IMR-90 (cell line): ENCODE measurements at regions not wholly inside any gene's neighbourhood (a gene's known extent, or its start where the extent isn't known, plus 50 kb on each side); places are given as distances from the start of the nearest gene placed in this dataset.

ENCODE experiments used
- ATAC-seq: fragments of 200-7000 bp; cut with Tn5 transposase; 2 replicates; pipeline ENCODE4 v1.9.1; 2020; ENCODE audit warnings: low read depth, mild to moderate bottlenecking, moderate library complexity
- BruUV-seq: library from RNA; stranded (reverse); fragments of 400-500 nt; replicated peaks from 2 replicates; lab custom pipeline; 2021; lab: Mats Ljungman, UMichigan
- CTCF ChIA-PET: fragments of 300-600 bp; formaldehyde crosslinking; extraction: SDS; loops from one replicate; lab custom pipeline; 2021; ENCODE audit warnings: antibody characterized with exemption; lab: Yijun Ruan, JAX
- POLR2A ChIA-PET: fragments of 300-600 bp; sonication (Branson Sonifier 250); formaldehyde crosslinking; loops from one replicate; lab custom pipeline; 2022; ENCODE audit warnings: antibody characterized with exemption; ENCODE audit not compliant: unreplicated experiment; lab: Charles Lee
- DNase-seq: peaks from one replicate; pipeline ENCODE4 v3.0.0; 2013
- H2AFZ ChIP-seq: replicated peaks from 2 replicates; pipeline ENCODE3; 2013; ENCODE audit warnings: low read length, mild to moderate bottlenecking; ENCODE audit not compliant: poor library complexity
- H2AK5ac ChIP-seq: 2 replicates; pipeline ENCODE4 v1.6.1; 2013; ENCODE audit warnings: low read depth, low read length, inconsistent platforms
- H2AK9ac ChIP-seq: replicated peaks from 2 replicates; pipeline ENCODE3; 2013; ENCODE audit warnings: mild to moderate bottlenecking, low read depth, low read length, moderate library complexity; ENCODE audit not compliant: poor library complexity
- H2BK120ac ChIP-seq: 2 replicates; pipeline ENCODE4 v1.6.1; 2013; ENCODE audit warnings: low read depth, low read length, inconsistent platforms
- H2BK15ac ChIP-seq: 3 replicates; pipeline ENCODE4 v1.6.1; 2013; ENCODE audit warnings: low read depth, low read length, inconsistent platforms
- H2BK20ac ChIP-seq: 2 replicates; pipeline ENCODE4 v1.6.1; 2013; ENCODE audit warnings: low read depth, mild to moderate bottlenecking, inconsistent platforms, low read length, moderate library complexity
- H2BK5ac ChIP-seq: 2 replicates; pipeline ENCODE4 v1.6.1; 2013; ENCODE audit warnings: mild to moderate bottlenecking, low read depth, low read length, inconsistent platforms; ENCODE audit not compliant: poor library complexity, severe bottlenecking
- H3K14ac ChIP-seq: replicated peaks from 2 replicates; pipeline ENCODE4 v1.6.1; 2013; ENCODE audit warnings: low read depth, low read length, inconsistent platforms
- H3K18ac ChIP-seq: 2 replicates; pipeline ENCODE4 v1.6.1; 2013; ENCODE audit warnings: low read depth, low read length, control low read depth
- H3K23ac ChIP-seq: 2 replicates; pipeline ENCODE4 v1.6.1; 2013; ENCODE audit warnings: low read depth, low read length, inconsistent platforms
- H3K27ac ChIP-seq: 2 replicates; pipeline ENCODE4 v1.5.1; 2013; ENCODE audit warnings: mild to moderate bottlenecking, control low read depth, low read length; ENCODE audit not compliant: insufficient read depth
- H3K27me3 ChIP-seq: 2 replicates; pipeline ENCODE4 v1.6.1; 2013; ENCODE audit warnings: low read length; ENCODE audit not compliant: control insufficient read depth, insufficient read depth
- H3K36me3 ChIP-seq: 2 replicates; pipeline ENCODE4 v1.6.1; 2013; ENCODE audit warnings: low read length, mixed read lengths; ENCODE audit not compliant: control insufficient read depth, insufficient read depth
- H3K4ac ChIP-seq: 2 replicates; pipeline ENCODE4 v1.6.1; 2013; ENCODE audit warnings: low read depth, low read length, inconsistent platforms
- H3K4me1 ChIP-seq: 2 replicates; pipeline ENCODE4 v1.6.1; 2013; ENCODE audit warnings: low read length, mixed read lengths; ENCODE audit not compliant: control insufficient read depth, insufficient read depth
- H3K4me2 ChIP-seq: 2 replicates; pipeline ENCODE4 v1.6.1; 2013; ENCODE audit warnings: low read depth, mild to moderate bottlenecking, control low read depth, low read length, moderate library complexity
- H3K4me3 ChIP-seq: 2 replicates; pipeline ENCODE4 v1.5.1; 2013; ENCODE audit warnings: low read depth, mild to moderate bottlenecking, control low read depth, low read length, moderate library complexity; ENCODE audit not compliant: insufficient read depth
- H3K56ac ChIP-seq: 2 replicates; pipeline ENCODE4 v1.6.1; 2013; ENCODE audit warnings: low read length, inconsistent platforms; ENCODE audit not compliant: insufficient read depth; ENCODE audit errors: extremely low read depth
- H3K79me1 ChIP-seq, 2 experiments: 2 replicates each; pipeline ENCODE4 v1.6.1; 2013; ENCODE audit warnings: low read length in 2 of 2, inconsistent platforms in 1 of 2, low read depth in 1 of 2
- H3K9ac ChIP-seq: 2 replicates; pipeline ENCODE4 v1.6.1; 2013; ENCODE audit warnings: low read depth, low read length, control low read depth
- H3K9me1 ChIP-seq: 2 replicates; pipeline ENCODE4 v1.6.1; 2013; ENCODE audit warnings: low read length, inconsistent platforms; ENCODE audit not compliant: insufficient read depth
- H3K9me3 ChIP-seq: 2 replicates; pipeline ENCODE4 v1.6.1; 2013; ENCODE audit warnings: low read length; ENCODE audit not compliant: control insufficient read depth, insufficient read depth
- H4K20me1 ChIP-seq: 2 replicates; pipeline ENCODE4 v1.6.1; 2013; ENCODE audit warnings: low read length, inconsistent platforms; ENCODE audit not compliant: insufficient read depth
- H4K5ac ChIP-seq: 2 replicates; pipeline ENCODE4 v1.6.1; 2013; ENCODE audit warnings: mild to moderate bottlenecking, low read depth, low read length, control low read depth
- H4K8ac ChIP-seq, 2 experiments: 2 replicates each; pipeline ENCODE4 v1.6.1; 2013; ENCODE audit warnings: low read depth in 2 of 2, low read length in 2 of 2, control low read depth in 1 of 2, inconsistent platforms in 1 of 2
- H4K91ac ChIP-seq: 2 replicates; pipeline ENCODE4 v1.6.1; 2013; ENCODE audit warnings: low read depth, low read length, inconsistent platforms; ENCODE audit not compliant: insufficient read depth
- BHLHE40 ChIP-seq: fragments of 150-350 bp; IDR thresholded peaks from 2 replicates; pipeline ENCODE4 v1.6.1; 2016; ENCODE audit warnings: mild to moderate bottlenecking, low read depth, low read length
- CEBPB ChIP-seq: IDR thresholded peaks from 2 replicates; pipeline ENCODE4 v1.6.1; 2012; ENCODE audit warnings: low read depth, low read length, improper control_type of control experiment
- CHD1 ChIP-seq: IDR thresholded peaks from 2 replicates; pipeline ENCODE4 v1.6.1; 2012; ENCODE audit warnings: low read depth, low read length, improper control_type of control experiment
- ELK1 ChIP-seq: fragments of 150-350 bp; IDR thresholded peaks from 2 replicates; pipeline ENCODE4 v1.6.1; 2016; ENCODE audit warnings: low read depth, mild to moderate bottlenecking, low read length, moderate library complexity, borderline replicate concordance
- FOS ChIP-seq: fragments of 150-350 bp; IDR thresholded peaks from 2 replicates; pipeline ENCODE4 v1.6.1; 2016; ENCODE audit warnings: low read depth, low read length
- MAFK ChIP-seq: IDR thresholded peaks from 2 replicates; pipeline ENCODE4 v1.6.1; 2012; ENCODE audit warnings: low read depth, low read length, improper control_type of control experiment
- MAZ ChIP-seq: IDR thresholded peaks from 2 replicates; pipeline ENCODE4 v1.6.1; 2012; ENCODE audit warnings: low read depth, mild to moderate bottlenecking, low read length, improper control_type of control experiment, moderate library complexity, borderline replicate concordance
- MXI1 ChIP-seq: IDR thresholded peaks from 2 replicates; pipeline ENCODE4 v1.6.1; 2012; ENCODE audit warnings: low read depth, mild to moderate bottlenecking, low read length, moderate library complexity, borderline replicate concordance
- NFE2L2 ChIP-seq: fragments of 150-350 bp; IDR thresholded peaks from 2 replicates; pipeline ENCODE4 v1.6.1; 2016; ENCODE audit warnings: low read depth, mild to moderate bottlenecking, low read length
- POLR2A ChIP-seq: IDR thresholded peaks from 2 replicates; pipeline ENCODE4 v1.6.1; 2012; ENCODE audit warnings: mild to moderate bottlenecking, low read depth, low read length
- RAD21 ChIP-seq: IDR thresholded peaks from 2 replicates; pipeline ENCODE4 v1.6.1; 2012; ENCODE audit warnings: low read length, improper control_type of control experiment
- RCOR1 ChIP-seq: IDR thresholded peaks from 2 replicates; pipeline ENCODE4 v1.6.1; 2012; ENCODE audit warnings: mild to moderate bottlenecking, low read length, improper control_type of control experiment; ENCODE audit not compliant: insufficient replicate concordance
- RFX5 ChIP-seq: IDR thresholded peaks from 2 replicates; pipeline ENCODE4 v1.8.0; 2012; ENCODE audit warnings: low read depth, mild to moderate bottlenecking, low read length, moderate library complexity
- SMC3 ChIP-seq: fragments of 150-350 bp; IDR thresholded peaks from 2 replicates; pipeline ENCODE4 v1.6.1; 2016; ENCODE audit warnings: low read depth, mild to moderate bottlenecking, antibody characterized with exemption, low read length, moderate library complexity
- WGBS, 2 experiments: methylation state at CpG; one replicate each; pipeline versions ENCODE4 v1.1.5 to v1.1.7; 2013; ENCODE audit warnings: missing lambda C conversion rate in 2 of 2; ENCODE audit not compliant: insufficient read length in 1 of 2; ENCODE audit errors: extremely low coverage in 2 of 2; 5-methylcytosine and 5-hydroxymethylcytosine counted together
- dilution Hi-C: fragments of 300-500 bp; cut with HindIII; formaldehyde crosslinking; loops from one replicate; pipeline ENCODE4 v1.14.3; 2018; ENCODE audit warnings: low sequenced_read_pairs; ENCODE audit not compliant: unreplicated experiment
- in situ Hi-C: fragments of 300-500 bp; cut with MboI; formaldehyde crosslinking; loops from 3 replicates; pipeline ENCODE4 v1.14.3; 2019; ENCODE audit warnings: low sequenced_read_pairs, inconsistent platforms, mixed read lengths
- intact Hi-C: fragments of 100-400 bp; cut with micrococcal nuclease; formaldehyde crosslinking; loops from 2 replicates; pipeline ENCODE4 v1.10.0; 2022
- TF ChIP-seq, protein P1 (sequence below): fragments of 150-350 bp; IDR thresholded peaks from 2 replicates; pipeline ENCODE4 v1.6.1; 2017; ENCODE audit warnings: mild to moderate bottlenecking, antibody characterized with exemption, low read length, low read depth
- TF ChIP-seq, protein P2 (sequence below): conservative IDR thresholded peaks from 2 replicates; pipeline ENCODE4 v1.5.1; 2012; ENCODE audit warnings: mild to moderate bottlenecking, low read depth, low read length, improper control_type of control experiment

DNA sequence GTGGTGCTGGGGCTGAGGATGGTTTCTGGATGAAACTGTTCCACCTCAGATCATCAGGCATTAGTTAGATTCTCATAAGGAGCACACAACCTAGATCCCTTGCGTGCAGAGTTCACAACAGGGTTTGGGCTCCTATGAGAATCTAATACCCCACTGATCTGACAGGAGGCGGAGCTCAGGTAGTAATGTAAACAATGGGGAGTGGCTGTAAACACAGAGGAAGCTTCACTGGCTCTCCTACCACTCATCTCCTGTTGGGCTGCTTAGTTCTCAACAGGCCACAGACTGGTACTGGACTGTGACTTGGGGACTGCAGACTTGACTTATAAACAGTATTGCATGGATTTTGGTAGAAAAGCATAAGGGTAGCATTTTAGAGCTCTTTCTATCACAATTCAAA, 870.7 kb upstream of the CDH10 start:
- Histone ChIP-seq H3K23ac (no peak overlapping the region), H3K9ac (no peak overlapping the region), H3K4me2 (no peak overlapping the region), H3K4me3 (no peak overlapping the region), H3K36me3 (no peaks in the 10 kb centered on the region), H3K18ac (no peak overlapping the region), H2BK15ac (no peak overlapping the region), H3K14ac (no peak overlapping the region), H4K20me1 (no peaks in the 10 kb centered on the region), H3K27me3 (no peaks in the 10 kb centered on the region), H2BK120ac (no peak overlapping the region), H3K4me1 (no peaks in the 10 kb centered on the region), H3K27ac (no peak overlapping the region), H3K79me1 (no peaks in the 10 kb centered on the region), H3K9me1 (no peaks in the 10 kb centered on the region), H4K5ac (no peak overlapping the region), H3K4ac (no peak overlapping the region), H4K8ac (no peak overlapping the region), H3K56ac (no peak overlapping the region), H2BK20ac (no peak overlapping the region), H2BK5ac (no peak overlapping the region), H3K9me3 (peaks cover 2% of the 10 kb centered on the region; the same call in 1 of the 2 replicates), H2AFZ (no peak overlapping the region), H4K91ac (no peak overlapping the region), H2AK9ac (no peak overlapping the region), H2AK5ac (no peak overlapping the region)
- ATAC-seq: no peak
- POLR2A ChIA-PET: no interaction called here
- CTCF ChIA-PET: no interaction called here
- dilution Hi-C loops (no loop called here), intact Hi-C loops (no loop called here), in situ Hi-C loops (no loop called here)
- BruUV-seq: no TSS peak
- DNase-seq: no peak
- no CpG with 5 or more reads among the region's 2 CpGs for WGBS, 2 experiments
- no peak for TF ChIP-seq ELK1
- TF ChIP-seq NFE2L2: no peak
- TF ChIP-seq FOS: no peak
- TF ChIP-seq MXI1: no peak
- no peak for TF ChIP-seq CEBPB
- TF ChIP-seq MAZ: no peak
- no peak for TF ChIP-seq SMC3
- no peak for TF ChIP-seq RFX5
- TF ChIP-seq, protein P1, sequence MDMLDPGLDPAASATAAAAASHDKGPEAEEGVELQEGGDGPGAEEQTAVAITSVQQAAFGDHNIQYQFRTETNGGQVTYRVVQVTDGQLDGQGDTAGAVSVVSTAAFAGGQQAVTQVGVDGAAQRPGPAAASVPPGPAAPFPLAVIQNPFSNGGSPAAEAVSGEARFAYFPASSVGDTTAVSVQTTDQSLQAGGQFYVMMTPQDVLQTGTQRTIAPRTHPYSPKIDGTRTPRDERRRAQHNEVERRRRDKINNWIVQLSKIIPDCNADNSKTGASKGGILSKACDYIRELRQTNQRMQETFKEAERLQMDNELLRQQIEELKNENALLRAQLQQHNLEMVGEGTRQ: no peak
- TF ChIP-seq RAD21: no peak
- no peak for TF ChIP-seq BHLHE40
- TF ChIP-seq, protein P2, sequence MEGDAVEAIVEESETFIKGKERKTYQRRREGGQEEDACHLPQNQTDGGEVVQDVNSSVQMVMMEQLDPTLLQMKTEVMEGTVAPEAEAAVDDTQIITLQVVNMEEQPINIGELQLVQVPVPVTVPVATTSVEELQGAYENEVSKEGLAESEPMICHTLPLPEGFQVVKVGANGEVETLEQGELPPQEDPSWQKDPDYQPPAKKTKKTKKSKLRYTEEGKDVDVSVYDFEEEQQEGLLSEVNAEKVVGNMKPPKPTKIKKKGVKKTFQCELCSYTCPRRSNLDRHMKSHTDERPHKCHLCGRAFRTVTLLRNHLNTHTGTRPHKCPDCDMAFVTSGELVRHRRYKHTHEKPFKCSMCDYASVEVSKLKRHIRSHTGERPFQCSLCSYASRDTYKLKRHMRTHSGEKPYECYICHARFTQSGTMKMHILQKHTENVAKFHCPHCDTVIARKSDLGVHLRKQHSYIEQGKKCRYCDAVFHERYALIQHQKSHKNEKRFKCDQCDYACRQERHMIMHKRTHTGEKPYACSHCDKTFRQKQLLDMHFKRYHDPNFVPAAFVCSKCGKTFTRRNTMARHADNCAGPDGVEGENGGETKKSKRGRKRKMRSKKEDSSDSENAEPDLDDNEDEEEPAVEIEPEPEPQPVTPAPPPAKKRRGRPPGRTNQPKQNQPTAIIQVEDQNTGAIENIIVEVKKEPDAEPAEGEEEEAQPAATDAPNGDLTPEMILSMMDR: no peak
- TF ChIP-seq POLR2A: no peak
- TF ChIP-seq RCOR1: no peak
- TF ChIP-seq CHD1: no peak
- TF ChIP-seq MAFK: no peak
